H7 (cell line): ENCODE measurements at regions not wholly inside any gene's neighbourhood (a gene's known extent, or its start where the extent isn't known, plus 50 kb on each side); places are given as distances from the start of the nearest gene placed in this dataset.

Source experiments
- DNase-seq: peaks from one replicate; pipeline ENCODE4 v3.0.0; 2012
- H3K27me3 ChIP-seq: 2 replicates; pipeline ENCODE4 v1.6.0; 2011; ENCODE audit warnings: mild to moderate bottlenecking, low read length; ENCODE audit not compliant: control insufficient read depth, insufficient read depth
- H3K36me3 ChIP-seq: replicated peaks from 2 replicates; pipeline ENCODE4 v1.5.1; 2011; ENCODE audit warnings: low read length; ENCODE audit not compliant: control insufficient read depth, insufficient read depth
- H3K4me3 ChIP-seq: 2 replicates; pipeline ENCODE4 v1.5.1; 2011; ENCODE audit warnings: low read depth, mild to moderate bottlenecking, control low read depth, low read length, moderate library complexity; ENCODE audit not compliant: insufficient read depth

- Histone ChIP-seq H3K4me3 (no peak overlapping the region), H3K27me3 (no peaks in the 10 kb centered on the region), H3K36me3 (no peaks in the 10 kb centered on the region)
- DNase-seq: no peak
Observed at GRCh38 chr18:47438001-47438400, 186.5 kb upstream of the SKOR2 start.

- Histone ChIP-seq H3K4me3 (no peak overlapping the region), H3K27me3 (no peaks in the 10 kb centered on the region), H3K36me3 (no peaks in the 10 kb centered on the region)
- no peak for DNase-seq
Observed at GRCh38 chr18:47436871-47437270, 185.4 kb upstream of the SKOR2 start.

- Histone ChIP-seq H3K27me3 (no peaks in the 10 kb centered on the region), H3K36me3 (no peaks in the 10 kb centered on the region), H3K4me3 (no peak overlapping the region)
- no peak for DNase-seq
Observed at GRCh38 chr18:47434214-47434746, 182.8 kb upstream of the SKOR2 start.

- DNase-seq: no peak
- Histone ChIP-seq H3K4me3 (no peak overlapping the region), H3K27me3 (peaks cover 2% of the 10 kb centered on the region; the same call in 1 of the 2 replicates), H3K36me3 (no peaks in the 10 kb centered on the region)
Observed at GRCh38 chr18:47427923-47428637, 176.6 kb upstream of the SKOR2 start.

GRCh38 chr18:47427072-47427471 lies 175.6 kb upstream of the SKOR2 start:
- H3K36me3 ChIP-seq: no peaks in the 10 kb centered on the region
- H3K27me3 ChIP-seq: peaks cover 2% of the 10 kb centered on the region; the same call in 1 of the 2 replicates
- no peak for DNase-seq
- no peak overlapping the region for H3K4me3 ChIP-seq

GRCh38 chr18:47425365-47425764 lies 173.9 kb upstream of the SKOR2 start:
- no peaks in the 10 kb centered on the region for H3K36me3 ChIP-seq
- DNase-seq: no peak
- no peak overlapping the region for H3K4me3 ChIP-seq
- peaks cover 2% of the 10 kb centered on the region; the same call in 1 of the 2 replicates for H3K27me3 ChIP-seq

GRCh38 chr18:47422524-47422923 lies 171.1 kb upstream of the SKOR2 start:
- H3K27me3 ChIP-seq: peaks cover 11% of the 10 kb centered on the region; the same call in 1 of the 2 replicates
- H3K4me3 ChIP-seq: no peak overlapping the region
- no peak for DNase-seq
- no peaks in the 10 kb centered on the region for H3K36me3 ChIP-seq

GRCh38 chr18:47420130-47420529 lies 168.7 kb upstream of the SKOR2 start:
- no peak for DNase-seq
- Histone ChIP-seq H3K4me3 (no peak overlapping the region), H3K27me3 (peaks cover 13% of the 10 kb centered on the region), H3K36me3 (no peaks in the 10 kb centered on the region)

GRCh38 chr18:47418746-47419145 lies 167.3 kb upstream of the SKOR2 start:
- DNase-seq: no peak
- no peak overlapping the region for H3K4me3 ChIP-seq
- H3K27me3 ChIP-seq: peaks cover 12% of the 10 kb centered on the region
- H3K36me3 ChIP-seq: no peaks in the 10 kb centered on the region

- Histone ChIP-seq H3K27me3 (peaks cover 10% of the 10 kb centered on the region), H3K4me3 (no peak overlapping the region), H3K36me3 (no peaks in the 10 kb centered on the region)
- no peak for DNase-seq
Observed at GRCh38 chr18:47417807-47418206, 166.3 kb upstream of the SKOR2 start.

- H3K27me3 ChIP-seq: peaks cover 10% of the 10 kb centered on the region
- DNase-seq: no peak
- H3K36me3 ChIP-seq: no peaks in the 10 kb centered on the region
- H3K4me3 ChIP-seq: no peak overlapping the region
Observed at GRCh38 chr18:47415881-47416280, 164.4 kb upstream of the SKOR2 start.

GRCh38 chr18:47413327-47413726 lies 161.9 kb upstream of the SKOR2 start:
- Histone ChIP-seq H3K36me3 (no peaks in the 10 kb centered on the region), H3K4me3 (no peak overlapping the region), H3K27me3 (peaks cover 1% of the 10 kb centered on the region)
- no peak for DNase-seq

- no peak overlapping the region for H3K4me3 ChIP-seq
- H3K36me3 ChIP-seq: no peaks in the 10 kb centered on the region
- peaks cover 1% of the 10 kb centered on the region for H3K27me3 ChIP-seq
- no peak for DNase-seq
Observed at GRCh38 chr18:47412924-47413323, 161.5 kb upstream of the SKOR2 start.

GRCh38 chr18:47411159-47411558 lies 159.7 kb upstream of the SKOR2 start:
- Histone ChIP-seq H3K36me3 (no peaks in the 10 kb centered on the region), H3K4me3 (no peak overlapping the region), H3K27me3 (peaks cover 1% of the 10 kb centered on the region)
- no peak for DNase-seq

GRCh38 chr18:47410139-47410538 lies 158.7 kb upstream of the SKOR2 start:
- H3K27me3 ChIP-seq: no peaks in the 10 kb centered on the region; the same call in 1 of the 2 replicates

More at GRCh38 chr18:47410139-47410538, 158.7 kb upstream of the SKOR2 start:
- Histone ChIP-seq H3K36me3 (no peaks in the 10 kb centered on the region), H3K4me3 (no peak overlapping the region)
- no peak for DNase-seq
